ENCODE measurements at regions not wholly inside any gene's neighbourhood (a gene's known extent, or its start where the extent isn't known, plus 50 kb on each side); places are given as distances from the start of the nearest gene placed in this dataset.

GRCh38 chr4:123556526-123556925 is 159.9 kb downstream of the SPRY1 start:
- TF ChIP-seq CTCF (IDR thresholded peaks at IDR 0.05; ENCODE audit: low read depth, low read length, poor library complexity, severe bottlenecking), result no peak
- TF ChIP-seq EZH2phosphoT487 (IDR thresholded peaks at IDR 0.05; ENCODE audit: borderline replicate concordance, low read length), result no peak

Measured in DOHH2 (cell line).